ENCODE measurements at regions not wholly inside any gene's neighbourhood (a gene's known extent, or its start where the extent isn't known, plus 50 kb on each side); places are given as distances from the start of the nearest gene placed in this dataset.

GRCh38 chr16:55380485-55380884 is 56.5 kb downstream of the IRX6 start:
- Histone ChIP-seq H3K4me1 (ENCODE audit: control insufficient read depth, insufficient read depth, low read length) (no peaks in the 10 kb centered on the region), H3K9me3 (ENCODE audit: control insufficient read depth, insufficient read depth, low read length) (no peaks in the 10 kb centered on the region), H3K27ac (ENCODE audit: low read depth, low read length) (no peak overlapping the region), H3K4me3 (ENCODE audit: low read depth, low read length) (no peak overlapping the region), H3K36me3 (ENCODE audit: control insufficient read depth, insufficient read depth, low read length) (no peaks in the 10 kb centered on the region), H3K27me3 (ENCODE audit: control insufficient read depth, insufficient read depth, low read length) (peaks cover 4% of the 10 kb centered on the region)
- WGBS (ENCODE audit: insufficient coverage), result 81% methylated on average over 6 of the region's 7 CpGs
- no peak for DNase-seq (ENCODE audit: low read depth in 4 of 6, low spot score in 6 of 6)

DNA sequence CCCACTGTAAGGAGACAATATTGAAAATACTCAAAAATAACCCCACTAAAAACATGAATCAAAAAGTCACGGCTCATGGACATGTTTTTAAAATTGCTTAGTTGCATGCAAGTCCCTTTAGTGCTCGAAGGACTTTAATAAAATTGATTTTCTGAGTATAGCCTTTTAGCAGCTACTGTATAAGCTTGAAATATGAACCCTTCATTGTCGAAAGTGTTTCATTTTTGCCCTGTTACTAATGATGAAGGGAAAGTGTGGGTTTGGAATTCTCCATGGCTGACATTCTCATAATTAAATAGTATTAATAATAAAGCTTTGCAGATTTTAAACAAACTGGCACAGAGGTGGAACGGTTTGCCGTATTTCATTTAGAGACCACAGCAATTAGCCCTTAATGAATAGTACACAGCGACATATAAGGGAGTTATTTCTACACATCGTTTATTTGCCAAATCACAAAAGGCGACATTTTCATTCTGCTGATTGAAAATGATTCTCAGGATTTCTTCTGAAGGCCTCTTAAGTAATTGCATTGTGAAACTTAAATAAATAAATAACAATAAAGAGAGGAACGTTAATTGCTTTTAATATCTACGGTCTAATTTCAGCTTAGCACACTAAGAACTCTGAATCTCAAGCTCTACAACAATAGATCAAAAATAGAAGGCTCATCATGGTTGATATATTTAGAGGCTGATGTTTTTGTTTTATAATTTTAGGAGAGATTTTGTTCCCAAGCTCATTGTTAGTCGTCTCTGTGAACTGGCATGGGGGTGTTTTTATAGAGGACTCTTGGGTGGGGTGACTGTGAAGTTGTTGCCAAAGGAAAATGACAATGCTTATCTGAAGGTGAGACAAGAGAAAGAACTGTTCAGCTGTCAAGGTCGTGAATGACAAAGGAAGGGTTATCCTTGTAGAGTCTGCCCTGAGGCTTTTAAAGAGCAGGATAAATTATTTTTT is 60.6 kb downstream of the IRX6 start:
- Histone ChIP-seq H3K36me3 (ENCODE audit: control insufficient read depth, insufficient read depth, low read length) (no peaks in the 10 kb centered on the region), H3K27me3 (ENCODE audit: control insufficient read depth, insufficient read depth, low read length) (peaks cover 2% of the 10 kb centered on the region), H3K4me1 (ENCODE audit: control insufficient read depth, insufficient read depth, low read length) (peaks cover 7% of the 10 kb centered on the region), H3K9me3 (ENCODE audit: control insufficient read depth, insufficient read depth, low read length) (no peaks in the 10 kb centered on the region), H3K4me3 (ENCODE audit: low read depth, low read length) (no peak overlapping the region), H3K27ac (ENCODE audit: low read depth, low read length) (no peak overlapping the region)
- 73% methylated on average over 3 of the region's 12 CpGs for WGBS (ENCODE audit: insufficient coverage)
- peak in 1 of 6 donors; percentile 73 for DNase-seq (ENCODE audit: low read depth in 4 of 6, low spot score in 6 of 6)

DNA sequence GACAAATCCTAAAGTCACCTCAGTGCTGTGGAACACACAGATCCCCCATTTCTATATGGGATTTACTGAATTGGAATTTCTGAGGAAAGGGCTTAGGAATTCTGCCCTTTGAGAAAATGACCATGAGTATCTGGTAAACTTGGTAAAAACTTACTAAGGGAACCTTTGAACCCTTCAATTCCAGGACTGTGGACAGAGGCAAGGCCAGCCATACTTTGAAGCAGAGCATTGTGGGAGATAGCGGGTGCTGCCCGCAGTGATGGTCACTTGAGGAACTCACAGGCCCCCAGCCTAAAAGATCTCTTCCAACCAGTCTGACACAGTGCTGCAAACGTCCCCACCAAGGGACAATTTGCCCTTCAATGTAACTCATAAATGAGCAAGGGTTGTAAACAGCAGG is 61.4 kb downstream of the IRX6 start:
- no peaks in the 10 kb centered on the region for H3K36me3 ChIP-seq (ENCODE audit: control insufficient read depth, insufficient read depth, low read length)

DNA sequence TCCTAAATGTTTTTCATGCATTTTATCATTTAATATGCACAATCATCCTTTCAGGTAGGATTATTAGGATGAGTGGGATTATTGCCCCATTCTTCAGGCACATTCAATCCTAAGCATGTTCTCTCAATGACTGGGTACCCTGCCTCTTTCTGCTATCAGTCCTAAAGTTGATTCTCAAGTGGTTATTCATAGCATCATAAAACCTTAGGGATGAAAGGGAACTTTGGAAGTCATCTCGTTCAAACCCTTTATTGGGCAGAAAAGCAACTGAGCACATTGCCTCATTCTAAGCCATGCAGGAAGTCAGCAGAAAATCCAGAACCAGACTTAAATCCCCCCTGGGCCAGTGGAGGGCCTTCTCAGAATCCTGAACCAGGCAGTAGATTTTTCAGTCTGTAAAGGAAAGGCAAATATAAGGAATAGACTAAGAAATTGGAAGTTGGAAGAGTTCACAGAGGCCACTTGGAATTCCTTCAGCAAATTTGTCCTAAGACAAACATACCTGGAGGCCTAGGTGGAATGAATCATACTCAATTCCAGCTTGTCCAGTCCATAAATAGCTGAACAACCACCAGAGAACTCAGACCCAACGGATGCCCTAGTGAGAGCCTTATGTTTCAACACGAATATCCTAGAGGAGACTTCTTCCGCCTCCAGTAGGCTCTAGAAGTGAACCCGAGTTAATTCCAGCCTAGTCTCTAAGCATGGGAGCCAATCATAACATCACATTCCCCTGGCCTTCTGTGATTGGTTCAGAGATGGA is 62.7 kb downstream of the IRX6 start:
- Histone ChIP-seq H3K27ac (ENCODE audit: low read depth, low read length) (no peak overlapping the region), H3K4me1 (ENCODE audit: control insufficient read depth, insufficient read depth, low read length) (peaks cover 9% of the 10 kb centered on the region)
- WGBS (ENCODE audit: insufficient coverage), result 96% methylated on average over 3 of the region's 5 CpGs

More for the DNA sequence above, 61.4 kb downstream of the IRX6 start:
- Histone ChIP-seq H3K27ac (ENCODE audit: low read depth, low read length) (no peak overlapping the region), H3K4me3 (ENCODE audit: low read depth, low read length) (no peak overlapping the region), H3K9me3 (ENCODE audit: control insufficient read depth, insufficient read depth, low read length) (no peaks in the 10 kb centered on the region), H3K27me3 (ENCODE audit: control insufficient read depth, insufficient read depth, low read length) (peaks cover 2% of the 10 kb centered on the region), H3K4me1 (ENCODE audit: control insufficient read depth, insufficient read depth, low read length) (peaks cover 9% of the 10 kb centered on the region)
- WGBS (ENCODE audit: insufficient coverage), result no CpG with 5 or more reads among the region's 3 CpGs
- no peak for DNase-seq (ENCODE audit: low read depth in 4 of 6, low spot score in 6 of 6)

GRCh38 chr16:55388131-55388862 is 64.3 kb downstream of the IRX6 start:
- H3K27ac ChIP-seq (ENCODE audit: low read depth, low read length), result no peak overlapping the region
- H3K27me3 ChIP-seq (ENCODE audit: control insufficient read depth, insufficient read depth, low read length), result no peaks in the 10 kb centered on the region
- WGBS (ENCODE audit: insufficient coverage), result no CpG with 5 or more reads among the region's 5 CpGs
- no peak overlapping the region for H3K4me3 ChIP-seq (ENCODE audit: low read depth, low read length)
- H3K9me3 ChIP-seq (ENCODE audit: control insufficient read depth, insufficient read depth, low read length), result no peaks in the 10 kb centered on the region
- peak in 2 of 6 donors; percentile 25 to 69 for DNase-seq (ENCODE audit: low read depth in 4 of 6, low spot score in 6 of 6)
- H3K36me3 ChIP-seq (ENCODE audit: control insufficient read depth, insufficient read depth, low read length), result no peaks in the 10 kb centered on the region
- peaks cover 9% of the 10 kb centered on the region for H3K4me1 ChIP-seq (ENCODE audit: control insufficient read depth, insufficient read depth, low read length)

More for the DNA sequence above, 62.7 kb downstream of the IRX6 start:
- H3K27me3 ChIP-seq (ENCODE audit: control insufficient read depth, insufficient read depth, low read length), result no peaks in the 10 kb centered on the region
- H3K36me3 ChIP-seq (ENCODE audit: control insufficient read depth, insufficient read depth, low read length), result no peaks in the 10 kb centered on the region
- no peak for DNase-seq (ENCODE audit: low read depth in 4 of 6, low spot score in 6 of 6)
- H3K9me3 ChIP-seq (ENCODE audit: control insufficient read depth, insufficient read depth, low read length), result no peaks in the 10 kb centered on the region
- no peak overlapping the region for H3K4me3 ChIP-seq (ENCODE audit: low read depth, low read length)

- H3K9me3 ChIP-seq (ENCODE audit: control insufficient read depth, insufficient read depth, low read length), result no peaks in the 10 kb centered on the region
- H3K27ac ChIP-seq (ENCODE audit: low read depth, low read length), result no peak overlapping the region
- peaks cover 9% of the 10 kb centered on the region for H3K4me1 ChIP-seq (ENCODE audit: control insufficient read depth, insufficient read depth, low read length)
- no peak overlapping the region for H3K4me3 ChIP-seq (ENCODE audit: low read depth, low read length)
- no peaks in the 10 kb centered on the region for H3K36me3 ChIP-seq (ENCODE audit: control insufficient read depth, insufficient read depth, low read length)
- H3K27me3 ChIP-seq (ENCODE audit: control insufficient read depth, insufficient read depth, low read length), result no peaks in the 10 kb centered on the region
- WGBS (ENCODE audit: insufficient coverage), result 69% methylated on average over 8 of the region's 9 CpGs
- DNase-seq (ENCODE audit: low read depth in 4 of 6, low spot score in 6 of 6), result peak in 2 of 6 donors; percentile 6 to 60
Observed at GRCh38 chr16:55389426-55390073, 65.5 kb downstream of the IRX6 start.

DNA sequence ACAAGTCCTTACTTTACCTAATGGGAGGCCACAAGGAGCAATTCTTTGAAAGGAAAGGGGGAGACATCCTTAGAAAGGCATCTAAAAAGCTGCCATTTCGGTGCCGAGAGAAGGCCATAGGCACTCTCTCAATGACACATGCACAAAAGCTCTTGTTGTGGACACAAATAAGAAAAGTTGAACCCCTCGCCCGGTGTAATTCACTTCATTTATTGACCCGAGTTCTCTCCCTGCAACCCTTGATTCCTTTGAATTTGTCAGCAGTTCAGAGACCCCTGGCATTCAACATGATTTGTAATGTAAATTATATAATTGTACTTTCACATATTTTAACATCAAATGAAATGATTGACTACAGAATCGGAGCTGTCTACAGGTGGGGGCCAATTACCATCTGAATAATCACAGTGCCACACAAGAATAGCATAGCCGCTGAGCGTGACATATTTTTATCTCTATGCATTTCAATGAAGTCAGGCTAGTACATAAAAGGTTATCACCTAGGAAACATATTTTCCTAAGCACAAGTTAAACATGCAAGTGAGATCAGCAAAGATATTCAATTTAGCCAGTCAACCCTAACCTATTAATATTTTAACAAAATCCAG is 66.7 kb downstream of the IRX6 start:
- H3K27ac ChIP-seq (ENCODE audit: low read depth, low read length), result no peak overlapping the region
- H3K36me3 ChIP-seq (ENCODE audit: control insufficient read depth, insufficient read depth, low read length), result no peaks in the 10 kb centered on the region
- H3K9me3 ChIP-seq (ENCODE audit: control insufficient read depth, insufficient read depth, low read length), result no peaks in the 10 kb centered on the region
- H3K4me3 ChIP-seq (ENCODE audit: low read depth, low read length), result no peak overlapping the region
- peaks cover 9% of the 10 kb centered on the region for H3K4me1 ChIP-seq (ENCODE audit: control insufficient read depth, insufficient read depth, low read length)
- WGBS (ENCODE audit: insufficient coverage), result 34% methylated on average over 2 of the region's 8 CpGs
- H3K27me3 ChIP-seq (ENCODE audit: control insufficient read depth, insufficient read depth, low read length), result no peaks in the 10 kb centered on the region
- DNase-seq (ENCODE audit: low read depth in 4 of 6, low spot score in 6 of 6), result peak in 1 of 6 donors; percentile 31

DNA sequence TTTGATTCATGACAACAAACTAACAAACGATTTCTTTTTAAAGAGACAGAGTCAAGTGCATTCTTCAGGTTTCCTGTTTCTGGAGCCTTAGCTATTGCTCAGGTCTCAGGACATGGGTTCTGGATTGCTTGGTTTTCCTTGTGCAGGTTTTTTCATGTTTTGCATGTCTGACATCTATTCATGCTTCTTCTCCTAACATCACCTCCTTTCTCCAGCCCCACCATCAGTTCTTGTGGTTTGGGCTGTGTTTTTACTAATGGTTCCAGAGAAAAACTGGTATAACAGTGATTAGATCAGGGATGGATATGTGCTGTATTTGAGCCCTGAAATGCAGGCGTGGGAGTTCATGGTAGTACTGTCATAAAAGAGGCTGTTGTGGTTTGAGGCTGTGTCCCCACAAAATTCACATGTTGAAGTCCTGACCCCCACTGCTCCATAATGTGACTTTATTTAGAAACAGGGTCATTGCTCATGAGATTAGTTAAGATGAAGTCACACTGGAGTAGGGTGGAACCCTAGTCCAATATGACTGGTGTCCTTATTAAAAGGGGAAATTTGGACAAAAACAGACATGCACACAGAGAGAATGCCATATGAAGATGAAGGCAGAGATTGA is 67.9 kb downstream of the IRX6 start:
- 66% methylated on average over 2 of the region's 2 CpGs for WGBS (ENCODE audit: insufficient coverage)
- no peak overlapping the region for H3K4me3 ChIP-seq (ENCODE audit: low read depth, low read length)
- no peaks in the 10 kb centered on the region for H3K27me3 ChIP-seq (ENCODE audit: control insufficient read depth, insufficient read depth, low read length)
- no peaks in the 10 kb centered on the region for H3K9me3 ChIP-seq (ENCODE audit: control insufficient read depth, insufficient read depth, low read length)
- no peak for DNase-seq (ENCODE audit: low read depth in 4 of 6, low spot score in 6 of 6)
- peaks cover 9% of the 10 kb centered on the region for H3K4me1 ChIP-seq (ENCODE audit: control insufficient read depth, insufficient read depth, low read length)
- H3K36me3 ChIP-seq (ENCODE audit: control insufficient read depth, insufficient read depth, low read length), result no peaks in the 10 kb centered on the region
- no peak overlapping the region for H3K27ac ChIP-seq (ENCODE audit: low read depth, low read length)

Measured in spinal cord (tissue), 9 donors.